Smooth muscle cell (in vitro differentiated cells): ENCODE measurements at regions not wholly inside any gene's neighbourhood (a gene's known extent, or its start where the extent isn't known, plus 50 kb on each side); places are given as distances from the start of the nearest gene placed in this dataset.
"Not testable (repeated sequence)": the region's sequence is repeated elsewhere in the genome, so short reads cannot be mapped to it uniquely, and the experiment has no call there.

Experiments
- DNase-seq: peaks from one replicate; lab custom pipeline; 2025; ENCODE audit not compliant: unreplicated experiment; lab: John Stamatoyannopoulos, UW
- H2AFZ ChIP-seq: fragments of 200-600 bp; sonication (generic); 2 replicates; pipeline ENCODE4 v1.6.0; 2016; ENCODE audit warnings: antibody characterized with exemption, low read depth, mild to moderate bottlenecking
- H3F3A ChIP-seq: fragments of 200-600 bp; sonication (generic); 2 replicates; pipeline ENCODE4 v1.6.0; 2017; ENCODE audit warnings: antibody characterized with exemption, low read depth
- H3K27ac ChIP-seq: fragments of 200-600 bp; sonication (generic); 2 replicates; pipeline ENCODE4 v1.5.1; 2016; ENCODE audit warnings: low read depth, mild to moderate bottlenecking
- H3K27me3 ChIP-seq: fragments of 200-600 bp; sonication (generic); 2 replicates; pipeline ENCODE4 v1.6.1; 2016; ENCODE audit warnings: low read depth, mild to moderate bottlenecking
- H3K36me3 ChIP-seq: fragments of 200-600 bp; sonication (generic); 2 replicates; pipeline ENCODE4 v1.5.1; 2016; ENCODE audit warnings: low read depth
- H3K4me1 ChIP-seq: fragments of 200-600 bp; sonication (generic); 2 replicates; pipeline ENCODE4 v1.5.1; 2016; ENCODE audit warnings: low read depth
- H3K4me2 ChIP-seq: fragments of 200-600 bp; sonication (generic); 2 replicates; pipeline ENCODE4 v1.6.0; 2016; ENCODE audit warnings: mild to moderate bottlenecking
- H3K4me3 ChIP-seq: fragments of 200-600 bp; sonication (generic); 2 replicates; pipeline ENCODE4 v1.5.1; 2016; ENCODE audit warnings: mild to moderate bottlenecking
- H3K79me2 ChIP-seq: fragments of 200-600 bp; sonication (generic); 2 replicates; pipeline ENCODE4 v1.6.0; 2016; ENCODE audit warnings: low read depth, mild to moderate bottlenecking
- H3K9ac ChIP-seq: fragments of 200-600 bp; sonication (generic); 2 replicates; pipeline ENCODE4 v1.6.0; 2016; ENCODE audit warnings: low read depth
- H3K9me3 ChIP-seq: fragments of 200-600 bp; sonication (generic); replicated peaks from 2 replicates; pipeline ENCODE4 v1.5.1; 2016; ENCODE audit warnings: low read depth
- H4K20me1 ChIP-seq: fragments of 200-600 bp; sonication (generic); 2 replicates; pipeline ENCODE4 v1.6.0; 2016; ENCODE audit warnings: low read depth
- CTCF ChIP-seq: fragments of 200-600 bp; sonication (generic); IDR thresholded peaks from 2 replicates; pipeline ENCODE4 v1.5.1; 2017; ENCODE audit warnings: borderline replicate concordance, mild to moderate bottlenecking, antibody characterized with exemption; ENCODE audit not compliant: insufficient read depth, poor library complexity, severe bottlenecking
- WGBS: methylation state at CpG from one replicate; pipeline ENCODE4 v1.1.7; 2016; ENCODE audit warnings: low lambda C conversion rate; 5-methylcytosine and 5-hydroxymethylcytosine counted together

- H3K36me3 ChIP-seq: no peaks in the 10 kb centered on the region
- no peak overlapping the region for H3K4me3 ChIP-seq
- H3K4me2 ChIP-seq: no peak overlapping the region
- 60% methylated on average over 2 of the region's 2 CpGs for WGBS
- no peak overlapping the region for H3K27ac ChIP-seq
- H3F3A ChIP-seq: no peaks in the 10 kb centered on the region
- no peaks in the 10 kb centered on the region for H3K27me3 ChIP-seq
- no peaks in the 10 kb centered on the region for H3K9me3 ChIP-seq
- H2AFZ ChIP-seq: no peak overlapping the region
- no peak overlapping the region for H3K9ac ChIP-seq
- TF ChIP-seq CTCF: no peak
- H3K4me1 ChIP-seq: no peaks in the 10 kb centered on the region
- no peaks in the 10 kb centered on the region for H4K20me1 ChIP-seq
- no peaks in the 10 kb centered on the region for H3K79me2 ChIP-seq
- no peak for DNase-seq
Measured at GRCh38 chr7:159207951-159208350, 63.3 kb upstream of the VIPR2 start.

GRCh38 chr7:159207393-159207792 lies 62.7 kb upstream of the VIPR2 start:
- H3K27ac ChIP-seq: no peak overlapping the region
- no peak overlapping the region for H3K4me2 ChIP-seq
- no peaks in the 10 kb centered on the region for H3F3A ChIP-seq
- no peak overlapping the region for H2AFZ ChIP-seq
- H3K4me1 ChIP-seq: no peaks in the 10 kb centered on the region
- no peaks in the 10 kb centered on the region for H3K27me3 ChIP-seq
- H4K20me1 ChIP-seq: no peaks in the 10 kb centered on the region
- no peak overlapping the region for H3K9ac ChIP-seq
- 46% methylated on average over 5 of the region's 5 CpGs for WGBS
- no peak for DNase-seq
- no peak overlapping the region for H3K4me3 ChIP-seq
- H3K9me3 ChIP-seq: no peaks in the 10 kb centered on the region
- no peak for TF ChIP-seq CTCF
- H3K36me3 ChIP-seq: no peaks in the 10 kb centered on the region
- H3K79me2 ChIP-seq: no peaks in the 10 kb centered on the region

DNA sequence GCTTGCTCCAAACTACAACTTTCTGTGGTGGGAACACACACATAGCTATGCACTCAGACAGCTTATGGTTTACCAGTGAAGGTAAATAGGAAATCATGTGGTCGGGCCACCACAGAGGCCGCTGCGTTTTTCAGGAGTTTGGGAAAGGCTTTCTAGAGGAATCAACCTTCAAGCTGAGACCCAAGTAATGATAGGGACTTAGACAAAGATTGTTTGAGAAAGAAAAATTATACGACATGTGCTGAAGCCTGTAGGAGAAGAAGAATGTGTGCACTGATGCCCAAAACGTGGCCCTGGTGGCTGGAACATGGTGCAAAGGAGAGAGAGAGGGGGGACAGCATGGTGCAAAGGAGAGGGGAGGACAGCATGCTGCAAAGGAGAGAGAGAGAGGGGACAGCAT lies 61.2 kb upstream of the VIPR2 start:
- no peak overlapping the region for H3K9ac ChIP-seq
- no peaks in the 10 kb centered on the region for H3K9me3 ChIP-seq
- no peak overlapping the region for H2AFZ ChIP-seq
- H3K27me3 ChIP-seq: no peaks in the 10 kb centered on the region
- H4K20me1 ChIP-seq: no peaks in the 10 kb centered on the region
- H3K36me3 ChIP-seq: no peaks in the 10 kb centered on the region
- no peak for DNase-seq
- H3K79me2 ChIP-seq: no peaks in the 10 kb centered on the region
- no peak for TF ChIP-seq CTCF
- H3K4me2 ChIP-seq: no peak overlapping the region
- H3K27ac ChIP-seq: no peak overlapping the region
- H3K4me3 ChIP-seq: no peak overlapping the region
- 89% methylated on average over 5 of the region's 5 CpGs for WGBS
- H3K4me1 ChIP-seq: no peaks in the 10 kb centered on the region
- H3F3A ChIP-seq: no peaks in the 10 kb centered on the region

- no peak for TF ChIP-seq CTCF
- no peaks in the 10 kb centered on the region for H4K20me1 ChIP-seq
- no peak overlapping the region for H3K27ac ChIP-seq
- no peaks in the 10 kb centered on the region for H3K27me3 ChIP-seq
- no peaks in the 10 kb centered on the region for H3K4me1 ChIP-seq
- H3K36me3 ChIP-seq: no peaks in the 10 kb centered on the region
- no peak for DNase-seq
- no peak overlapping the region for H3K4me3 ChIP-seq
- H3K79me2 ChIP-seq: no peaks in the 10 kb centered on the region
- no peak overlapping the region for H3K4me2 ChIP-seq
- no peaks in the 10 kb centered on the region for H3F3A ChIP-seq
- H3K9ac ChIP-seq: no peak overlapping the region
- no peaks in the 10 kb centered on the region for H3K9me3 ChIP-seq
- WGBS: 93% methylated on average over 10 of the region's 10 CpGs
- H2AFZ ChIP-seq: no peak overlapping the region
Measured at GRCh38 chr7:159204664-159205063, 60.0 kb upstream of the VIPR2 start.

DNA sequence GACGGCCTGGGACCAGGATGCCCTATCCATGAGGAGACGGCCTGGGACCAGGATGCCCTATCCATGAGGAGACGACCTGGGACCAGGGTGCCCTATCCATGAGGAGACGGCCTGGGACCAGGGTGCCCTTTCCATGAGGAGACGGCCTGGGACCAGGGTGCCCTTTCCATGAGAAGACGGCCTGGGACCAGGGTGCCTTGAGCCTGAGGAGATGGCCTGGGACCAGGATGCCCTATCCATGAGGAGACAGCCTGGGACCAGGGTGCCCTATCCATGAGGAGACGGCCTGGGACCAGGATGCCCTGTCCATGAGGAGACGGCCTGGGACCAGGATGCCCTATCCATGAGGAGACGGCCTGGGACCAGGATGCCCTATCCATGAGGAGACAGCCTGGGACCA lies 58.6 kb upstream of the VIPR2 start:
- H3K4me2 ChIP-seq, H3K9me3 ChIP-seq, H3K9ac ChIP-seq, H3F3A ChIP-seq, DNase-seq, H3K4me1 ChIP-seq, H2AFZ ChIP-seq, H3K27me3 ChIP-seq, H3K27ac ChIP-seq, H3K36me3 ChIP-seq, H3K4me3 ChIP-seq, H3K79me2 ChIP-seq, H4K20me1 ChIP-seq: not testable (repeated sequence)
- 91% methylated on average over 8 of the region's 9 CpGs for WGBS
